RWPE2 (cell line): ENCODE measurements at regions not wholly inside any gene's neighbourhood (a gene's known extent, or its start where the extent isn't known, plus 50 kb on each side); places are given as distances from the start of the nearest gene placed in this dataset.
"Not testable (repeated sequence)": the region's sequence is repeated elsewhere in the genome, so short reads cannot be mapped to it uniquely, and the experiment has no call there.

Experiments
- ATAC-seq: fragments of 200-7000 bp; cut with Tn5 transposase; 3 replicates; pipeline ENCODE4 v1.9.1; 2021; ENCODE audit warnings: low read depth
- DNase-seq: peaks from one replicate; pipeline ENCODE4 v3.0.0-alpha.2; 2020; ENCODE audit warnings: low spot score
- H3K27ac ChIP-seq: fragments of 450-650 bp; 2 replicates; pipeline ENCODE4 v1.5.1; 2017; ENCODE audit warnings: mild to moderate bottlenecking; ENCODE audit not compliant: poor library complexity, severe bottlenecking
- H3K27me3 ChIP-seq: fragments of 250-450 bp; sonication (Bioruptor Pico); 2 replicates; pipeline ENCODE4 v1.5.1; 2021; ENCODE audit warnings: mild to moderate bottlenecking, moderate library complexity; ENCODE audit not compliant: insufficient read depth, poor library complexity, severe bottlenecking
- H3K36me3 ChIP-seq: fragments of 250-450 bp; sonication (Bioruptor Pico); 2 replicates; pipeline ENCODE4 v1.5.1; 2020; ENCODE audit warnings: low read depth, mild to moderate bottlenecking, moderate library complexity
- H3K4me1 ChIP-seq: fragments of 250-450 bp; sonication (Bioruptor Pico); 2 replicates; pipeline ENCODE4 v1.5.1; 2021; ENCODE audit warnings: mild to moderate bottlenecking, moderate library complexity; ENCODE audit not compliant: insufficient read depth, poor library complexity, severe bottlenecking
- H3K4me3 ChIP-seq: fragments of 250-450 bp; sonication (Bioruptor Pico); 2 replicates; pipeline ENCODE4 v1.5.1; 2021; ENCODE audit warnings: mild to moderate bottlenecking, moderate library complexity; ENCODE audit not compliant: severe bottlenecking
- H3K9me3 ChIP-seq: fragments of 250-450 bp; sonication (Bioruptor Pico); 2 replicates; pipeline ENCODE4 v1.5.1; 2021; ENCODE audit warnings: mild to moderate bottlenecking, moderate library complexity; ENCODE audit not compliant: severe bottlenecking
- TF ChIP-seq, protein P1 (sequence below): fragments of 450-650 bp; IDR thresholded peaks from one replicate; pipeline ENCODE4 v1.5.1; 2017; ENCODE audit warnings: mild to moderate bottlenecking, moderate library complexity; ENCODE audit not compliant: poor library complexity, severe bottlenecking

DNA sequence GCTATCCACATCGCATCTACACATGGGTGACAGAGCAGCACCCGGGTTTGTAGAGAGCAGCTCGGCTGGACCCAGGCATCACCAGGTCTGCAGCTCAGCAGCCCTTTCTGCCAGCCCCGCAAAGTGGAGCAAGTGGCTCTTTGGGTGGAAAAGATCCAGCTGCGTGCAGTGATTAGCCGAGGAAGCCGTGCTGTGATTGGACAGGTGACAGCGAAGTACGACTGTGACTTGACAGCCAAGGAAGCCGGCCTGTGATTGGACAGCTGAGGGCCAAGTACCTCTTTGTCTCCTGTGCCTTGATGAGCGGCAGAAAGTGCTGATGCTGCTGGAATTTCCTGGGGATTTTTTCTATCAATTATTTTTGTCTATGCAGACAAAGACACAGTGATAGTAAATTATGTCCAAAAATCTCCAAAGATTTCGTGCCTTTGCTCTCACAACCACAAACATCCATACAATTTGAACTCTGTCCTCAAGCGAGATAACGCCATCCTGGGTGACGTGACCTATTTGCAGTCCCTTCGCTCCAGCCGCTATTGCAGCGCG is 62.3 kb upstream of the GPR31 start:
- H3K27ac ChIP-seq, result no peak overlapping the region
- H3K36me3 ChIP-seq, result no peaks in the 10 kb centered on the region
- no peak overlapping the region for H3K4me3 ChIP-seq
- no peak for DNase-seq
- TF ChIP-seq, protein P1, sequence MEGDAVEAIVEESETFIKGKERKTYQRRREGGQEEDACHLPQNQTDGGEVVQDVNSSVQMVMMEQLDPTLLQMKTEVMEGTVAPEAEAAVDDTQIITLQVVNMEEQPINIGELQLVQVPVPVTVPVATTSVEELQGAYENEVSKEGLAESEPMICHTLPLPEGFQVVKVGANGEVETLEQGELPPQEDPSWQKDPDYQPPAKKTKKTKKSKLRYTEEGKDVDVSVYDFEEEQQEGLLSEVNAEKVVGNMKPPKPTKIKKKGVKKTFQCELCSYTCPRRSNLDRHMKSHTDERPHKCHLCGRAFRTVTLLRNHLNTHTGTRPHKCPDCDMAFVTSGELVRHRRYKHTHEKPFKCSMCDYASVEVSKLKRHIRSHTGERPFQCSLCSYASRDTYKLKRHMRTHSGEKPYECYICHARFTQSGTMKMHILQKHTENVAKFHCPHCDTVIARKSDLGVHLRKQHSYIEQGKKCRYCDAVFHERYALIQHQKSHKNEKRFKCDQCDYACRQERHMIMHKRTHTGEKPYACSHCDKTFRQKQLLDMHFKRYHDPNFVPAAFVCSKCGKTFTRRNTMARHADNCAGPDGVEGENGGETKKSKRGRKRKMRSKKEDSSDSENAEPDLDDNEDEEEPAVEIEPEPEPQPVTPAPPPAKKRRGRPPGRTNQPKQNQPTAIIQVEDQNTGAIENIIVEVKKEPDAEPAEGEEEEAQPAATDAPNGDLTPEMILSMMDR, result no peak
- ATAC-seq, result no peak
- H3K4me1 ChIP-seq, result no peaks in the 10 kb centered on the region
- no peaks in the 10 kb centered on the region for H3K9me3 ChIP-seq
- H3K27me3 ChIP-seq, result no peaks in the 10 kb centered on the region

DNA sequence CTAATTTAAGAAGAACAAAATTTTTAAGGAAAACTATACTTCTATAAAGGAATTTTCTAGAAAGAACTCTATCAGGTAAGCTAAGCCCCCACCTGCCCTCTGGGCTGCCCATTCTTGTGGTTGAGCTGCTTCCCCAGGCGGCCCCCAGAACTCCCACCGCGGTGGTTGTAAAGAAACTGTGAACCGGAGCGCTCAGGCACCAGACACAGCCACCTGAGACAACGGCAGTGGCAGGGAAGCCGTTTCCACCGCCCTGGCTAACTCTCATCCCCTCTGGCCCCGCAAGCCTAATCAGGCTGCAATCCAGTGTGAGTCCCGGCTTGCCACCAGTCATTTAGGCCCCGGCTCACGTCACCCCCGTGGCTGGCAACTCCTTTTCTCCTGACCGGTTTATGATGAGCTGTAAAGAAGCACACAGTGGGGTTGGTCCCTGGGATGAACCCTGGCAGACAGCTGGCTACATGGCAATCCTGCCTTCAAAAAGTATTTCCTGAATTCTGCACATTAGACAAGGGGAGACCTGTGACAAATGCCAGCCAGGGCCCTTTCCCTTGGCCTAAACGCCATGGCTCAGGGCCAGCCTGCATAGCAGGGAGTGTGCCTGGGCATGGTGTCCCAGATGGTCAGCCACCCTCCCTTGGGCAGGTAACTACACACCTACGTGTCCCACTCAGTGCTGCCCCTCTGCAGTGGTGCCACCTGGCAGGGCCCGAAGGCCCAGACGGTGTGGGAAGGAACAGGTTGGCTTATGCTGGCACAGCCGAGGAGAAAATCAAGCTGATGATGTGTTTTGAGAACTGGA is 63.8 kb upstream of the GPR31 start:
- no peak for DNase-seq
- no peaks in the 10 kb centered on the region for H3K4me1 ChIP-seq
- H3K4me3 ChIP-seq, result no peak overlapping the region
- TF ChIP-seq, protein P1, result no peak
- no peaks in the 10 kb centered on the region for H3K36me3 ChIP-seq
- peaks cover 8% of the 10 kb centered on the region for H3K27me3 ChIP-seq
- no peak for ATAC-seq
- no peaks in the 10 kb centered on the region for H3K9me3 ChIP-seq
- no peak overlapping the region for H3K27ac ChIP-seq

DNA sequence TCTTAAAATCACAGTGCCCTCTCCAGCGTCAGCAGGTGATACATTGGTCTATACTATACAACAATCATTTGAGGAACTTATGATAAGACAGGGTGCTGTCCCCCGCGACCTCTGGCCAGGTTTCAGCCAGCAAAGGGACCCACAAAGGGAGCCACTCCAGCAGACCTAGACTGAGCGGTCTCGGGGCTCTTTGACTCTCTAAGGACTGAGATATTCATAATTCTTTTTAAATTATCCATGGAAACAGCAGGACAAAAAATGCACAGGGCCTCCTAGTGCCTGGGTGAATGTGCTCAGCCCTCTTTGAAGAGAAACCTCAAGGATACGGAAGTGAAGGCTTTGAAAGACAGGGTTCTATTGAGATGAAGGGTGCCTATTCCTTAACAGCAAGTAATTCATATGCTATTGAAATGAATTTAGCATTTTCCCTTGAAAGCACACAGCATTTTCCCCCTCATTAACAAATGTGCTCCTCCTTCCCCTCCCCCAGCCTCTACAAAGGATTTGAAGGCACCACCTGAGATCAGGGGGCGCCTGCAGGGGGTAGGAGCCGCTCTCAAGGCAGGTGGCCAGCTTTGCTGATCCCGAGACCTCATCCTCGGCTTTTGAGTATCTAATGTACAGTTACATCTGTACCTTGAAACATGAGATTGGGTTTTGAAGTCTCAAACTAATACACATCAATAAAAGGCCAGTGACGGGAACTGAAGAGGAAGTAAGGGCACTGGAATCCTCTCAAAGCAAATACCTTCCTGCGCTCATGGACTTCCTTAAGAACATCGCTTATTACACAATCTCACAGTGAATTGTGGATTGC is 65.3 kb upstream of the UNC93A start:
- not testable (repeated sequence) for H3K4me1 ChIP-seq, H3K9me3 ChIP-seq, ATAC-seq, H3K4me3 ChIP-seq, DNase-seq, H3K27ac ChIP-seq, H3K36me3 ChIP-seq
- H3K27me3 ChIP-seq, result peaks cover 39% of the 10 kb centered on the region

DNA sequence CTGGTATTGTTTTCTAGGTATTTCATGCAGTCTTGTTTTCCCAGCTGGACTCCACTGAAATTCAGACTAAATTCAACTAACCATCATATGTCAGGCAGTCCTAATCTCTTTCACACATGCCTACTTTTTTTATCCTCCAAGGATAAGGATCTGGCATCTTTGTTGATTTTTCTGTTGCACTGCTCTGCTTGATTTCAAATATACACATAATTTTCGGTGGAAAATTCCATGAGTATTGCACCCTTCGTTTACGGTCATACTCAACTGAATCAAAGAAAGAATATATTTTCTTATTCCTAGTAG is 64.8 kb upstream of the UNC93A start:
- no peak overlapping the region for H3K27ac ChIP-seq
- DNase-seq (no peak), ATAC-seq (no peak)
- H3K4me1 ChIP-seq, result no peaks in the 10 kb centered on the region
- TF ChIP-seq, protein P1, result no peak
- no peaks in the 10 kb centered on the region for H3K36me3 ChIP-seq
- H3K9me3 ChIP-seq, result no peaks in the 10 kb centered on the region
- peaks cover 45% of the 10 kb centered on the region for H3K27me3 ChIP-seq
- no peak overlapping the region for H3K4me3 ChIP-seq

DNA sequence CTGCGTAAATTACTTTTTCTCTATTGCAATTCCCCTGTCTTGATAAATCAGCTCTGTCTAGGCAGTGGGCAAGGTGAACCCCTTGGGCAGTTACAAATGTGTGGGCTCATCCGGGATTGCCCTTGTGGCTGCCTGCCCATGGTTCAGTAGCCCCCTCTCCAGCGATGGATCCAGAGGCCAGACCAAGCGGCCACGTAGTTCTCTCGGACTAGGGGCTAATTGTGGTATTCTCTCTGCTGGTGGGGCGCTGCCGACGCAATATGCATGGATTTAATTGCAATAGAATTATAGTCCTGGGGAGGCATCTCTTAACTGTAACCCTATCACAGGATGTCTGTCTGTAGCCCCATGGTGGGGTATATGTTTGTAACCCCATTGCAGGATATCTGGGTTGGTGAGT is 64.3 kb upstream of the UNC93A start:
- H3K27me3 ChIP-seq, result peaks cover 50% of the 10 kb centered on the region
- ATAC-seq, result no peak
- H3K27ac ChIP-seq, result no peak overlapping the region
- no peaks in the 10 kb centered on the region for H3K4me1 ChIP-seq
- TF ChIP-seq, protein P1, result no peak
- H3K4me3 ChIP-seq, result no peak overlapping the region
- H3K9me3 ChIP-seq, result no peaks in the 10 kb centered on the region
- no peak for DNase-seq
- H3K36me3 ChIP-seq, result no peaks in the 10 kb centered on the region
